Activated naive CD8-positive, alpha-beta T cell treated with anti-CD3 and anti-CD28 coated beads for 36 hours (primary cell): ENCODE measurements at regions not wholly inside any gene's neighbourhood (a gene's known extent, or its start where the extent isn't known, plus 50 kb on each side); places are given as distances from the start of the nearest gene placed in this dataset.
"Not testable (repeated sequence)": the region's sequence is repeated elsewhere in the genome, so short reads cannot be mapped to it uniquely, and the experiment has no call there.

Experiments used
- DNase-seq: peaks from one replicate; pipeline ENCODE4 v3.0.0; 2021
- H3K27ac Mint-ChIP-seq: one replicate; pipeline ENCODE4 v1.8.0; 2022; ENCODE audit warnings: mild to moderate bottlenecking, moderate library complexity, mixed read lengths
- H3K27me3 Mint-ChIP-seq: one replicate; pipeline ENCODE4 v1.8.0; 2022; ENCODE audit warnings: mild to moderate bottlenecking, mixed read lengths
- H3K36me3 Mint-ChIP-seq: one replicate; pipeline ENCODE4 v1.8.0; 2021; ENCODE audit warnings: mild to moderate bottlenecking, mixed read lengths
- H3K4me1 Mint-ChIP-seq: one replicate; pipeline ENCODE4 v1.8.0; 2021; ENCODE audit warnings: mixed read lengths
- H3K4me3 Mint-ChIP-seq: one replicate; pipeline ENCODE4 v1.8.0; 2022; ENCODE audit warnings: mild to moderate bottlenecking, moderate library complexity, mixed read lengths
- H3K9me3 Mint-ChIP-seq: one replicate; pipeline ENCODE4 v1.8.0; 2022; ENCODE audit warnings: mixed read lengths

DNA sequence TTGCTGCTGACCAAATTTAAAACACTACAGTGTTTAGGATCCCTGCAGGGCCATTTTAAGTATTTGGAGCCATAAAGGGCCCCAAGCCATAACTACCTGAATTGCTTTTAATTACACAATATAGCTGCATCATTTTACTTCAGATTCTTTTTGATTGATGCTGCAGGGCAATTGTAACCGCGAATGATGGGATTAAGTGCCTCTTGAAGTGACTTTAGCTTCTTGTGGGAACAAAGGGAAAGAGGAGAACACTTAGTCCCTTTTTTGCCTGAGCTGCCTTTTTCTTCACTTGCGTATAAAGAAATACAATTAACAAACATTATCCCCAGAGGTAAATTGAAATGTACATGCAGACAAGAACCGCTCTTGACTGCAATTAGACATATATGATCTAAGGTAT is 228.5 kb downstream of the ZIC5 start:
- no peaks in the 10 kb centered on the region for H3K9me3 Mint-ChIP-seq
- peaks cover 10% of the 10 kb centered on the region for H3K4me1 Mint-ChIP-seq
- H3K27me3 Mint-ChIP-seq: no peaks in the 10 kb centered on the region
- DNase-seq: no peak
- H3K36me3 Mint-ChIP-seq: peaks cover 2% of the 10 kb centered on the region
- H3K4me3 Mint-ChIP-seq: no peak overlapping the region
- no peak overlapping the region for H3K27ac Mint-ChIP-seq

- Mint-ChIP-seq H3K9me3 (no peaks in the 10 kb centered on the region), H3K27ac (no peak overlapping the region), H3K4me1 (peaks cover 10% of the 10 kb centered on the region), H3K27me3 (no peaks in the 10 kb centered on the region), H3K4me3 (no peak overlapping the region), H3K36me3 (no peaks in the 10 kb centered on the region)
- no peak for DNase-seq
Measured at GRCh38 chr13:99741960-99742359, 229.6 kb downstream of the ZIC5 start.

DNA sequence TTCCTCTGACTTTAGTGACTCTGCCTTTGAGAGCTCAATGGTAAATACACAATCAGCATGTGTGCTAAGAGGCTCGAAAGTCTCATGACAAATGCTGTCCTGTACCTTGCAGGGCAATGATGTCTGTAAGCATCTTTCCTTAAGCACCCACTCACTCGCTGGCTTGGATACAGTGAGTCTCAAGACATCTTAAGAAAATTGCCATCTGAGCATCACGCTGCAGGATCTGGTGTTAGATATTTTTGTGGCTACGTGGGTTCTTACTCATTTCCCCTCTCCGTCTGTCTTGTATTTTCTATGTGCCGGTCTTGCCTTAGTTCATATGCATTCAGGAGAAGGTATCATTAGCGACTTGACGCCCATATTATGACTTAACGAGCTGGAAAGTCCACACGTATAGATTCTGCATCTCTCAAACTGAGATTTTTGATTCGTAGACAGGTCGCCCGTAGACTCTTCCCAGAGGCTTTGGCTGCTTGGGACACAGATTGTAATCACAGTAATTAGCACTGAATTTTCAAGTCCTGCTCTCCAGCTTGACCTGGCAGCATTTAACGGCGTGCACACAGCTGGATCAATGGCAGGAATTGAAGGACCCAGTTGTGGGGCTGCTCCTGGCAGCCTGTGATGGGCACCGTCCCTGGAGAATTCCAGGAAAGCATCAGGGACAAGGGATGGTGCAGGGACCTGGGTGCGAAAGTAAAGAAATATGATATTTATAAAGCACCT is 231.2 kb downstream of the ZIC5 start:
- DNase-seq: no peak
- no peak overlapping the region for H3K27ac Mint-ChIP-seq

GRCh38 chr13:99738626-99739025 is 232.9 kb downstream of the ZIC5 start:
- Mint-ChIP-seq H3K4me3 (no peak overlapping the region), H3K9me3 (no peaks in the 10 kb centered on the region), H3K4me1 (peaks cover 10% of the 10 kb centered on the region)

More for the DNA sequence above, 231.2 kb downstream of the ZIC5 start:
- no peaks in the 10 kb centered on the region for H3K9me3 Mint-ChIP-seq
- no peaks in the 10 kb centered on the region for H3K27me3 Mint-ChIP-seq
- H3K4me3 Mint-ChIP-seq: no peak overlapping the region
- H3K4me1 Mint-ChIP-seq: peaks cover 10% of the 10 kb centered on the region
- H3K36me3 Mint-ChIP-seq: no peaks in the 10 kb centered on the region

GRCh38 chr13:99737481-99738245 is 233.9 kb downstream of the ZIC5 start:
- no peaks in the 10 kb centered on the region for H3K9me3 Mint-ChIP-seq
- peaks cover 10% of the 10 kb centered on the region for H3K4me1 Mint-ChIP-seq
- no peak overlapping the region for H3K4me3 Mint-ChIP-seq
- DNase-seq: no peak
- H3K36me3 Mint-ChIP-seq: no peaks in the 10 kb centered on the region
- no peak overlapping the region for H3K27ac Mint-ChIP-seq
- H3K27me3 Mint-ChIP-seq: no peaks in the 10 kb centered on the region

More at GRCh38 chr13:99738626-99739025, 232.9 kb downstream of the ZIC5 start:
- no peaks in the 10 kb centered on the region for H3K27me3 Mint-ChIP-seq
- no peak for DNase-seq
- H3K36me3 Mint-ChIP-seq: no peaks in the 10 kb centered on the region
- no peak overlapping the region for H3K27ac Mint-ChIP-seq

DNA sequence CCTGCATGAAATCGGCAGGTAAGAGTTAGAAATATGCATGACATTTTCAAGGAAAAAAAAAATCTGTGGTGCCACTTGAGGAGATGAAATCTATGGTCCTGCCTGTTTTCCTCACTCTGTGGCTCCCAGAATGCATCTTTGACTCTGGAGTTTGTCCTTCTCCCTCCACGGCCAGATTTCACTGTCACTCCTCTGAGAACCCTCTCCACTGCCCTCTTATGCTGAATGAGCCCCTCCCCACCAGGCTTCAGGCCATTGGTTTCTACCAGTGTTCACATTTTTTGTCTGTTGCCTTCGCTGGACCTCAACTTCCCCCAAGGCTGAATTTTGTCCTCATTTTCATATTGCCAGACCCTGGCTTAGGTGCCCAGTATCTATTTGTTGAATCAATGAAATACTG is 235.0 kb downstream of the ZIC5 start:
- Mint-ChIP-seq H3K27me3 (no peaks in the 10 kb centered on the region), H3K4me3 (no peak overlapping the region), H3K27ac (no peak overlapping the region), H3K36me3 (no peaks in the 10 kb centered on the region), H3K9me3 (no peaks in the 10 kb centered on the region), H3K4me1 (peaks cover 10% of the 10 kb centered on the region)
- DNase-seq: no peak

DNA sequence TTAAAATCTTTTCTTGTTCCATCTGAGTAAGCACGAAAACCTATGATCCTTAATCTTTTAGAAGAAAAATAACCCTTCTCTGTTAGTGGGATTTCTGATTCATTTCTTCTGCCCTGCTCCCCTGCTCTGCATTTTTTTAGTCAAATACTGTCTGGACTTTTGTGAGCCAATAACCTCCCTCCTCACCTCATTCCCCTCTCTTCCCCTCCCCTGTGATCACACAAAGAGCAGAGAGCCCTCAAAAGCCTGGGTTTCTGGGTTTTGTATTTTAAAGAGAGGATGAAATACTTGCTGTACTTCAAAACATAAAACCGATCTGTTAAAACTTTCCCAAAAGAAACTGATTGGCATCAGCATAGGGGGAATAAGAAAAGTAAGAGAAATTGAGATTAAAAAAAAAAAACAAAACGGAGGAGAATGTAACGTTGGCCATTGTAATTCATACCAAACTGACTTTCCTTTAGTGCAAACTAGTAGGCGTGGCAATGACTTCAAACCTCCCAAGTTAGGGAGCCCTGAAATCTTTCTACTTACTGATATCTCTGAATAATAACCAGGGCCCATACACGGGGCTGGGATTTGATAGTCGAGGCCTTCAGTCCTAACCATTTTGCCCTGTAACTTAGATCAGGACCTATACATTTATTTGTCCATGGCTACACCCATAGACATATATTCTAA is 232.9 kb downstream of the TM9SF2 start:
- no peak overlapping the region for H3K4me3 Mint-ChIP-seq

DNA sequence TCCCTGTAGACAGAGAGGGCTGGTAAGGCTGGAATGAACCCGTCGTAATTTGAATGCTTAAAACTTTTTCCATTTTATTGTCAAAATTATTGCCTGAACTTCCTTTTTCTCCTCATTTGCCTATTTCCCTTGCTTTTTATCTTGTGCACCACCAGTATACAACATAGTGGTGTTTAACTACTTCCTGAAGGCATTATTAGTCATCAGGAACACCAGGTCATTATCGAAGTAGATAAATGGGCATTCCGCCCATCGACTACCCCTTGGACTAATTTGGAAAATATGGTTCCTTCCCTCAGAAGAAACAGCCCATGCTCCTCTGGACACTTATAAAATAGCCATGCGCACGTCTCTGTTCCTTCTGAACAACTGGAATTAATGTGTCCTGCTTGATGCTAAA is 232.1 kb downstream of the TM9SF2 start:
- no peak for DNase-seq
- Mint-ChIP-seq H3K27ac (no peak overlapping the region), H3K9me3 (no peaks in the 10 kb centered on the region), H3K36me3 (no peaks in the 10 kb centered on the region), H3K4me3 (no peak overlapping the region), H3K27me3 (no peaks in the 10 kb centered on the region), H3K4me1 (peaks cover 3% of the 10 kb centered on the region)

More for the DNA sequence above, 232.9 kb downstream of the TM9SF2 start:
- H3K4me1 Mint-ChIP-seq: peaks cover 4% of the 10 kb centered on the region
- DNase-seq: no peak
- H3K27me3 Mint-ChIP-seq: no peaks in the 10 kb centered on the region
- no peaks in the 10 kb centered on the region for H3K36me3 Mint-ChIP-seq
- no peaks in the 10 kb centered on the region for H3K9me3 Mint-ChIP-seq
- no peak overlapping the region for H3K27ac Mint-ChIP-seq

DNA sequence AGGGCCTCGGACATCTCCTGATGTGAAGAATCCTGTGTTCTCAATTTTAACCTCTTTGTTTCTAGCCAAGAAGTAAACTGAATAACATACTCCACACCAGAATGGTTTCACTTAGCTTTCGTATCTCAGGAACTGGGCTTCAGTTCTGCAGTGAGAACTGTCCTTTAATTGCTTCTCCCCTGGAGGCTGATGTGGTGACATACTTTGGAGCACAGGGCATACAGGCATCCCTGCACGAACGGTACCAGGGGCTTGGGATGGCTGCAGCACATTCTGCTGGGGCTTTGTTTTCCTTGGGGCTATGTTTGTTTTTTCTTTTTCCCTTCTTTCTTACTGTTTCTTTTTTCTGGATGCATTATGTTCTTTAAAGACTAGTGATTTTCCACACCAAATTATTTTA is 230.5 kb downstream of the TM9SF2 start:
- DNase-seq: no peak
- H3K4me1 Mint-ChIP-seq: no peaks in the 10 kb centered on the region
- no peak overlapping the region for H3K4me3 Mint-ChIP-seq
- no peak overlapping the region for H3K27ac Mint-ChIP-seq
- no peaks in the 10 kb centered on the region for H3K27me3 Mint-ChIP-seq
- no peaks in the 10 kb centered on the region for H3K9me3 Mint-ChIP-seq
- no peaks in the 10 kb centered on the region for H3K36me3 Mint-ChIP-seq

- no peak for DNase-seq
- Mint-ChIP-seq H3K4me1 (no peaks in the 10 kb centered on the region), H3K36me3 (no peaks in the 10 kb centered on the region), H3K27me3 (no peaks in the 10 kb centered on the region), H3K4me3 (no peak overlapping the region), H3K9me3 (no peaks in the 10 kb centered on the region), H3K27ac (no peak overlapping the region)
Measured at GRCh38 chr13:99730403-99730802, 229.1 kb downstream of the TM9SF2 start.

GRCh38 chr13:99729745-99730144 is 228.5 kb downstream of the TM9SF2 start:
- H3K27me3 Mint-ChIP-seq: no peaks in the 10 kb centered on the region
- no peaks in the 10 kb centered on the region for H3K36me3 Mint-ChIP-seq
- H3K4me1 Mint-ChIP-seq: no peaks in the 10 kb centered on the region
- no peak overlapping the region for H3K27ac Mint-ChIP-seq
- H3K4me3 Mint-ChIP-seq: no peak overlapping the region
- no peak for DNase-seq
- no peaks in the 10 kb centered on the region for H3K9me3 Mint-ChIP-seq

GRCh38 chr13:99727651-99728050 is 226.4 kb downstream of the TM9SF2 start:
- not testable (repeated sequence) for DNase-seq, H3K9me3 Mint-ChIP-seq, H3K36me3 Mint-ChIP-seq, H3K4me1 Mint-ChIP-seq, H3K27ac Mint-ChIP-seq, H3K4me3 Mint-ChIP-seq, H3K27me3 Mint-ChIP-seq

GRCh38 chr13:99726282-99726894 is 225.1 kb downstream of the TM9SF2 start:
- H3K9me3 Mint-ChIP-seq: no peaks in the 10 kb centered on the region
- no peak for DNase-seq
- no peak overlapping the region for H3K4me3 Mint-ChIP-seq
- H3K36me3 Mint-ChIP-seq: no peaks in the 10 kb centered on the region
- H3K27me3 Mint-ChIP-seq: no peaks in the 10 kb centered on the region
- H3K4me1 Mint-ChIP-seq: no peaks in the 10 kb centered on the region
- H3K27ac Mint-ChIP-seq: no peak overlapping the region

GRCh38 chr13:99725644-99726043 is 224.4 kb downstream of the TM9SF2 start:
- Mint-ChIP-seq H3K27me3 (no peaks in the 10 kb centered on the region), H3K9me3 (no peaks in the 10 kb centered on the region), H3K27ac (no peak overlapping the region), H3K4me1 (no peaks in the 10 kb centered on the region), H3K36me3 (no peaks in the 10 kb centered on the region), H3K4me3 (no peak overlapping the region)
- DNase-seq: no peak
